Fibroblast of skin of right biceps (primary cell): ENCODE measurements at regions not wholly inside any gene's neighbourhood (a gene's known extent, or its start where the extent isn't known, plus 50 kb on each side); places are given as distances from the start of the nearest gene placed in this dataset.
"Not testable (repeated sequence)": the region's sequence is repeated elsewhere in the genome, so short reads cannot be mapped to it uniquely, and the experiment has no call there.

ENCODE experiments used
- DNase-seq: peaks from one replicate; pipeline ENCODE4 v3.0.0-alpha.2; 2013

DNA sequence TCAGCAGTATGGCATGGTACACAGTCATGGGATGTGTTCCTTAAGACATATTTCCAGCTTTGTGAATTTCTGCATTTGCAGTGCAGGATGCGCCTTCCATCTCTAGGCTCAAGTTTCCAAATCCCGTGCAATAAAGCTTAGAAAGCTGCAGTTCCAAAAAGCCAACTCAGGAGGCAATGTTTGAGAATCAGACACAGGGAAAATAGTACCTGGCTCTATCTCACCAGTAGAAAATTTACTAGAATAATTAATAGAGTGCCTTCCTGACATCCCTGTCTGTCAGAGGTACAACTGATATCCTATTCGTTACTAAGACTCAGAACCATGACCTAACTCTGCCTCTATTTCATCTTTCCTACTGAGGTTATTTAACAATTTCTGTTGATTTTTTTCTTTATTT is 1333.0 kb downstream of the PCDH19 start:
- DNase-seq: no peak

DNA sequence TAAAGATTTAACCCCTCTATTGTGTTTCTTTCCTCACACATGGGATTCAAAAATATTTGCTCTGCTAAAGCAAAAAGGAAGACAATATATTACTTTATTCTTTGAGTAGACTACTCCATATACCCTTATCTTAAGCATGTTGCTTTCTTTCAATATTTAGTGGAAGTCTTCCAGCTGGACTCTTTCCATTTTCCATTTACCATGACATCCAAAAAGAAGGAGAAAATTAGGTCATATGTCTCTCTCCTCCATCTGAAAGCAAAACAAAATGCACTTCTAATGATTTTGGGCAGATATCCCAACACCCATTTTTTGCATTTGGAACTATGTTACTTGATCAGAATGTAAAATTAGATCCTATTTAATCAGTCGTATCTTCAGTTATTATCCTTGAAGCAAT is 1336.5 kb downstream of the PCDH19 start:
- no peak for DNase-seq

DNA sequence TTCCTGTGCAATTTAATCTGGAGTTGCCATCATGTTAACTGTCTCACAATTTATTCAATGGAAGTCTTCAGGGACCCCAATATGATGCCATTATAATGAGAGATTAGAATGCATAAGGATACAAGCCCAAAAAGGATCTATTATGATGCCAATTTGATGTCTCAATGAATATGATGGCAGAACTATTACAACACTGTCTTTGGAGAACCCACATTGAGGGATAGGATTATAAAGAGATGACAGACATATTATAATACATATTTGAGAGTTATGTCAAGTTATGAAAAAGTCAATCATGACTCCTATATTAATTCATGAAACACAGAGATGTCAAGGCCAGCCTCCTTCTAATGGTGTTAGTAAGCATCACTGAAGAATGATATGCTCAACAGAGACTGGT is 1358.4 kb downstream of the PCDH19 start:
- no peak for DNase-seq

DNA sequence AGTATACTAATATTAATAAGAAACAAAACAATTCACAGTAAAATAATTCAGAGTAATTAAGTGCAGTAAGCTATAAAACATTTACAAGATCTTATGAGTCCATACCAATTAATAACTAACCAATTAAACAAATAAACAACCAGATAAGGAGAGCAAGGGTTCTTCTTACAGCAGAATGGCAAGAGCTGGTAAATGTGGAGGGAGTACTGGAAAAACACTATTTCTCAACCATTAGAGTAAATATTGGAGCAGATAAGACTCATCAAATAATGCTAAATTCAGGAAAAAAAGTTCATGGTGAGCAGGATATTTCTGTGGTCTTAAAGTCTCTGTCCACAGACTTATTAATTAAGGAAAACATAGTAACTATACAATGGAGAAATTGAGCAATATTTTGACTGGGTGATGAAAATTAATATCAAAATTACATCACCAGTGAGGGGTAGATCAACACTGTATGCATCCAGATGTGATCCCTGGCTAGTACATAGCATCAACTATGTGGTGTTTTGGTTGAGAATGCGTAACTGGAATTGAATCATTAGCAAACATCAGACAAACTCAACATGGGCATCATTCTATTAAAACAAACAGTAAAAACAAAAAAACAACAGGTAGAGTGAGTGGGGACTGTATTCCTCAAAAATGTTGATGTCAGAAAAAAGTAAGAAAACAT is 1376.7 kb downstream of the PCDH19 start:
- no peak for DNase-seq

DNA sequence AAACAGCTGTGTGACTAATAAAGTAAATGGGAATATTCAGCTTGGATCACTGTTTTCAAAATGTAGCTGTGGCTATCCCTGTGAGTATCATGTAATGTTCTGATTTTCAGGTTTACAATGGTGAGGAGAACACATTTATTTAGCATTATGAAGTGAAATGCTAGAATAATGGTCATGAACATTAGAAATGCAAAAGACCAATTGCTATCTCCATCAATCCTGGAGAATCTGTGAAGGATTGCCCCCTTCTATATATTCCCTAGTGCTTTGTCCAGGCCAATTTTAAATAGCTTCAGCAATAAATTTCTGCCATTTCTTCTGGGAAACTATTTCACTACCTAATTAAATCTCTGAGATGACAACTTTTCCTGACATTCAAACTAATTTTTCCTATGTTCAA is 1399.1 kb downstream of the PCDH19 start:
- DNase-seq: no peak

DNA sequence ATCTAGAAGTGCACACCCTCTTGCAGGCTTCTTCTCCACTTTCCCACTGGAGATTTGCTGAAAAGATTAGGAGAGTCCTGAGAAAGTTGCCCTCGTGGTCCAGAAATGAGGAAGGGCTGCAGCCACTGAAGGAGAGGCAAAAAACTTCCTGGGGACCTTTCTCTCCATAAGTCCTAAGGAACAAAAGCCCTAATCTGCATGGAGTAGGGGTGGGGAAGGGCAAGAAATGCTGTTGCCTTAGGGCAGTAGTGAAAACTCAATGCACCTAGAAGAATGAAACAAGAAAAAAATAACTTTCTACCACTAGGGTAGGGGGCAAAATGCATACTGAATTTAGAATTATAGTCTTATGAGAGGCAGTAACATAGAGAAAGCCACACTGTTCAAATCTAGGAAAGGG is 1408.8 kb downstream of the PCDH19 start:
- no peak for DNase-seq

DNA sequence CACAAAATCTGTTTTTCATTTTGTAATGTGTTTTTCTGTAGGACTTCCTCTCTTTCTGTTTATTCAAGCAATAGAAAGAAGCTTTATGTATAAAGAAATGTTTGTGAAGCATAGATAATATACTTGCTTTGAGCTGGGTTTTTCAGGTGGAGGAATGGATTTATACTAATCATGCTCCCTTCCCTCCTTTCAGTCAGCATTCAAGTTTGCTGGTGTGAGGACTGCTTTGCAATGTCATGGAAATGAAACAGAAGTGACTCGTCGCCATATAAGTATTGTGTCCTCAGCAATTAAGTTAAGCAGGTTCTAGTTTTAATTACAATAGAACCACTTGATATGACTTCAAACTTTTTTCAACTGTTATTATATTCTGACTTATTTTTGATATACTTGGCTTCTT is 1447.1 kb downstream of the PCDH19 start:
- DNase-seq: no peak

DNA sequence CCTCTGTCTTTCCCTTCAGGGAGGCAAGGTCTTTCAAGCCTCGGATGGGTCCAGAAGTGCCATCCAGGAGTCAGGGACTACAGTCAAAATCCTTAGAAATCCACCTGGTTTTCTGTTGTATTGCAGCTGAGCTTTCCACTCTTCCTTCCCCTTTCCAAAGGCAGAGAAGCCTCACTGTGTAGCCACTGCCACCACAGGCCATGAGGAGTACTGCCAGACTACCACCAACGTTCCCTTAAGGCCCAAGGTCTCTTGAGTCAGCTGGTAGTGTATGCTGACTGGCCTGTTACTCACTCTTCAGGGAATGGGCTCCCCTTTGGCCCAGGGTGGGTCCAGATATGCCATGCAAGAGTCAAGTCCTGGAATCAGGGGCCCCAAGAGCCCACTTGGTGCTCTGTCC is 1454.1 kb downstream of the PCDH19 start:
- DNase-seq: no peak

DNA sequence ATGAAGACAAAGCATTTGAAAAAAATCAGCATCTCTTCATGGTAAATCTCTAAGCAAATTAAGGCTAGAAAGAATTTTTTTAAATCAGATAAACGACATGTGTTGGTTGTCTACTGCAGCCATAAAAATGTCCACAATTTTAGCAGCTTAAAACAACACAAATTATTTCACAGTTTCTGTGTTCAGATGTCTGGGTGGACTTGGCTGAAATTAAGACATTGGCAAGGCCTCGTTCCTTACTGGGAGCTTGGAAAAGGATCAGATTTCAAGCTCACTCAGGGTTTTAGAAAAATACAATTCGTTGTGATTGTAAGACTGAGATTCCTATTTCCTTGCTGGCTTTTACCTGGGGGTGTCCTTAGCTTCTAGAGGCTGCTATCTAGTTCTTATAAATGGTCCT is 1470.6 kb downstream of the PCDH19 start:
- DNase-seq: no peak

DNA sequence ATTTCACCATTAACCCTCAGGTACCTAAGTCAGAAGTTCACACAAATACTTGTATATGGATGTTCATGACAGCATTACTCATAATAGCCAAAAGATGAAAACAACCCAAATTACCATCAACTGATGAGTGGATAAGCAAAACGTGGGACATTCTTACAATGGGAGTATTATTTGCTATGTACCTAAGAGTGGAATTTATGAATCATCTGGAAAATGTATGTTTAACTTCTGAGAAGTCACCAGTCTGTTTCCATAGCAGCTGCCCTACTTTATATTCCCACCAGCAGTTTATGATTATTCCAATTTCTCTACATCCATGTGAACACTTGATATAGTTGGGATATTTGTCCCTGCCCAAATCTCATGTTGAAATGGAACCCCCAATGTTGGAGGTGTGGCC is 1478.9 kb downstream of the PCDH19 start:
- peak; percentile 0 for DNase-seq

DNA sequence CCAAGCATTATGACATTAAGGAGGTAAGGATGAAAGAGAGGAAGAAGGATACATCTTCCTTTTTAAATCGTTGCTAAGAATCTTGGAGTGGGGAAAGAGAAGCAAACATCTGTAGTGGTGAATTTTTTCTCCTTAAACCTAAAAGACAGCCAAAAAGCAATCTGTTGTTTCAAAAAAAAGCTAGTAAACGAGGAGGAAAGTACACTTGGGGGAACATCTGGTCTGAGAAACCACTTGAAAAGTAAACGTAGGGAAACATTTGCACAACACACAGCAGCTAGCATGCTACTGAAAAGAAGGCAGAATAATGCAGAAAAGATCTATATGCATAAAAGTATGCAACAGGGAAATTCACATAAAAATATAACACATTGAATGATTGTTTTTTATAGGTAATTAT is 1485.6 kb downstream of the PCDH19 start:
- DNase-seq: no peak

DNA sequence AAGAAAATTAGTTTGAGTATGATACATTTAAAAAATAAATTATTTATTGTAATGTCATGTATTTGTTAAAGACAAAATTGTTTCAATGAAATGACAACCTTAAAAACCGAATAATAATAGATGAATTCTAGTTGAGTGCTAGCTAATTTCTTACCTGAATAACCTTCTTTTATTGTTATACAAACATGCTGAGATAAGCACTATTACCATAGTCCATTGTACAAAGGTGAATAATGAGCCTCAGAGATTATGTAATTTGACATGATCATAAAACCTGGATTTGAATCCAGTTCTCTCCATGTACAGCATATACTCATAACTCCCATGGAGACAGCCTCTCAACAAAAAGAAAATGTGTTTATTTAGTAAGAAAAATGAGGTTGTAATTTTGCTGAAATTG is 1512.9 kb downstream of the PCDH19 start:
- no peak for DNase-seq

DNA sequence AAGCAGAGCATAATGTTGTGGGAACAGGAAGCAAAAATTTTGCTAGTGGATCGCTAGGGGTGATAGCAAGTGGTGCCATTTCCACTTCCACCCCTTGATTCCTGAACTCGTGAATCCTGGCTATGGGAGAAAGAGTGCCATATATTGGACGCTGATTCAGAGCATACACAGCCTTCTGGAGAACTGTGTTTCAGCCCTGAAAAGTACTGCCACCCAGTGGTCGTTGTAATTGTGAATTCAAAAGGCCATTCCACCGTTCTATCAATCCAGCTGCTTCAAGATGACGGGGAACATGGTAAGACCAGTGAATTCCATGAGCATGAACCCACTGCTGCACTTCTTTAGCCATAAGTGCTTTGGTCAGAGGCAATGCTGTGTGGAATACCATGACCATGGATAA is 1559.4 kb downstream of the PCDH19 start:
- DNase-seq: not testable (repeated sequence)
